H1 (cell line): ENCODE measurements at regions not wholly inside any gene's neighbourhood (a gene's known extent, or its start where the extent isn't known, plus 50 kb on each side); places are given as distances from the start of the nearest gene placed in this dataset.

ENCODE experiments used
- CBX5 ChIP-seq: fragments of 300-800, 300-1000 bp; sonication (generic); IDR thresholded peaks from 2 replicates; pipeline ENCODE4 v1.7.1; 2016; ENCODE audit warnings: antibody characterized with exemption, low read length, low read depth
- E2F6 ChIP-seq: IDR thresholded peaks from 2 replicates; pipeline ENCODE4 v1.6.1; 2012; ENCODE audit warnings: inconsistent platforms
- POLR2AphosphoS5 ChIP-seq: IDR thresholded peaks from 2 replicates; pipeline ENCODE4 v1.6.1; 2011; ENCODE audit warnings: low read depth, low read length
- SP1 ChIP-seq: IDR thresholded peaks from 2 replicates; pipeline ENCODE4 v1.6.1; 2011; ENCODE audit warnings: low read depth, low read length
- TCF12 ChIP-seq: IDR thresholded peaks from 2 replicates; pipeline ENCODE4 v1.6.1; 2011; ENCODE audit warnings: low read depth, mild to moderate bottlenecking, low read length

DNA sequence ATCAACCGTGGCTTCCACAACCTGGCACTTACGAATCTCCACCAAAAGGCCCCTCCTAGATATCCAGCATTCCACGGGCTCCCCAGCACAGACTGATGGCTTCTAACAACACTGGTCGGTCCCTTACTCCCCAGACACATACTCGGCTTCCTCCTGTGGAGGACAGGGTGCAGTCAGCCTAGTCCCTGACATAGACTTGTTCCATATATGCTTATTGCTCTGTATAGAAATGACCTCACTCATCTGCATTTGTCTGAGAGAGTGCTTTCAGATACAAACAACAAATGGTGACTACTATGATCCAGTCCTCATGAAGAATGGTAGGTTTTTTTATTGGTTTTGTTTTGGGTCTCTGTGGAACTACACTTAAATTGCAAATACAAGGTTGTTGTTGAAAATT, 72.4 kb downstream of the TMEM215 start (continued):
- TF ChIP-seq SP1 (no peak), E2F6 (no peak), POLR2AphosphoS5 (no peak), TCF12 (no peak), CBX5 (no peak)
